HCT116 (cell line): ENCODE measurements at regions not wholly inside any gene's neighbourhood (a gene's known extent, or its start where the extent isn't known, plus 50 kb on each side); places are given as distances from the start of the nearest gene placed in this dataset.

Experiments used
- ATAC-seq: fragments of 200-7000 bp; cut with Tn5 transposase; 2 replicates; pipeline ENCODE4 v1.9.1; 2020; ENCODE audit warnings: mild to moderate bottlenecking, moderate library complexity
- BruUV-seq: library from RNA; stranded (reverse); fragments of 400-500 nt; replicated peaks from 2 replicates; lab custom pipeline; 2021; lab: Mats Ljungman, UMichigan
- CTCF ChIA-PET: fragments of 300-600 bp; sonication (Branson Sonifier 250); formaldehyde crosslinking; loops from one replicate; lab custom pipeline; 2021; ENCODE audit warnings: antibody characterized with exemption; lab: Charles Lee
- POLR2A ChIA-PET: fragments of 300-600, 350-600 bp; sonication (Branson Sonifier 250); formaldehyde crosslinking; loops from one replicate; lab custom pipeline; 2021; ENCODE audit warnings: antibody characterized with exemption; lab: Charles Lee
- RAD21 ChIA-PET, 2 experiments: fragments of 300-600 bp; sonication (Branson Sonifier 250); formaldehyde crosslinking; loops; one replicate each; lab custom pipeline; 2023; ENCODE audit warnings: low total read pairs in 2 of 2; ENCODE audit not compliant: uncharacterized antibody in 2 of 2, unreplicated experiment in 2 of 2, low non-redundant PET in 1 of 2; lab: Charles Lee
- DNase-seq: peaks from one replicate; pipeline ENCODE4 v3.0.0-alpha.2; 2010; ENCODE audit warnings: low read depth, low spot score
- H2AFZ ChIP-seq: fragments of 200-600 bp; shearing (Covaris generic), sonication (generic); 2 replicates; pipeline ENCODE4 v1.6.1; 2017; ENCODE audit warnings: low read depth, mixed run types, mixed read lengths, antibody characterized with exemption, low read length; ENCODE audit not compliant: poor library complexity, severe bottlenecking
- H3K27ac ChIP-seq: 2 replicates; pipeline ENCODE4 v1.5.1; 2012; ENCODE audit warnings: low read depth, low read length
- H3K27me3 ChIP-seq: fragments of 200-600 bp; sonication (generic); 2 replicates; pipeline ENCODE4 v1.6.1; 2016; ENCODE audit warnings: mixed run types, low read length, mixed read lengths; ENCODE audit not compliant: insufficient read depth
- H3K36me3 ChIP-seq, 2 experiments: fragments of 200-500 bp in 1 of 2; fragments of 200-600 bp in 1 of 2; sonication (Bioruptor generic) in 1 of 2; sonication (generic) in 1 of 2; 2 replicates each; pipeline versions ENCODE4 v1.5.1 to v1.6.1; 2014 to 2016; ENCODE audit warnings: low read length in 2 of 2, inconsistent platforms in 1 of 2, mixed read lengths in 1 of 2, mixed run types in 1 of 2; ENCODE audit not compliant: insufficient read depth in 2 of 2, control insufficient read depth in 1 of 2
- H3K4me1 ChIP-seq, 2 experiments: fragments of 200-600 bp in 1 of 2; sonication (generic) in 1 of 2; 2 replicates each; pipeline versions ENCODE4 v1.5.1 to v1.6.1; 2012 to 2017; ENCODE audit warnings: low read length in 2 of 2, inconsistent platforms in 1 of 2, mild to moderate bottlenecking in 1 of 2, mixed read lengths in 1 of 2, mixed run types in 1 of 2, moderate library complexity in 1 of 2; ENCODE audit not compliant: insufficient read depth in 2 of 2, control insufficient read depth in 1 of 2
- H3K4me2 ChIP-seq: fragments of 200-600 bp; sonication (generic); 2 replicates; pipeline ENCODE4 v1.6.1; 2017; ENCODE audit warnings: mixed run types, low read length, mixed read lengths
- H3K4me3 ChIP-seq, 2 experiments: fragments of 200-600 bp in 1 of 2; sonication (generic) in 1 of 2; replicated peaks in 1 of 2; 2 replicates each; pipeline ENCODE4 v1.5.1; 2011 to 2016; ENCODE audit warnings: low read length in 2 of 2, control low read depth in 1 of 2, low read depth in 1 of 2, mild to moderate bottlenecking in 1 of 2, mixed read lengths in 1 of 2, mixed run types in 1 of 2
- H3K79me2 ChIP-seq: fragments of 200-600 bp; sonication (generic); 2 replicates; pipeline ENCODE4 v1.6.1; 2017; ENCODE audit warnings: mild to moderate bottlenecking, mixed run types, low read length, moderate library complexity, mixed read lengths; ENCODE audit not compliant: insufficient read depth
- H3K9ac ChIP-seq: fragments of 200-600 bp; sonication (generic); 2 replicates; pipeline ENCODE4 v1.6.1; 2016; ENCODE audit warnings: low read length, mixed read lengths
- H3K9me2 ChIP-seq: fragments of 200-600 bp; sonication (generic), shearing (Covaris generic); 2 replicates; pipeline ENCODE4 v1.6.1; 2017; ENCODE audit warnings: mixed run types, mild to moderate bottlenecking, moderate library complexity; ENCODE audit not compliant: insufficient read depth
- H3K9me3 ChIP-seq, 2 experiments: fragments of 200-500 bp in 1 of 2; fragments of 200-600 bp in 1 of 2; sonication (Bioruptor generic) in 1 of 2; sonication (generic) in 1 of 2; 2 replicates each; pipeline ENCODE4 v1.6.1; 2014 to 2017; ENCODE audit warnings: low read length in 2 of 2, mixed read lengths in 2 of 2, inconsistent platforms in 1 of 2, low read depth in 1 of 2, mild to moderate bottlenecking in 1 of 2, mixed run types in 1 of 2, moderate library complexity in 1 of 2; ENCODE audit not compliant: control insufficient read depth in 1 of 2, insufficient read depth in 1 of 2
- H4K20me1 ChIP-seq: fragments of 200-600 bp; sonication (generic), shearing (Covaris generic); 2 replicates; pipeline ENCODE4 v1.6.1; 2017; ENCODE audit warnings: mixed run types, mild to moderate bottlenecking, moderate library complexity; ENCODE audit not compliant: insufficient read depth
- CBX3 ChIP-seq: IDR thresholded peaks from 2 replicates; pipeline ENCODE4 v1.6.1; 2012; ENCODE audit warnings: low read depth
- CEBPB ChIP-seq: IDR thresholded peaks from 2 replicates; pipeline ENCODE4 v1.6.1; 2012; ENCODE audit warnings: low read depth
- CTCF ChIP-seq, 3 experiments: fragments of 200-600 bp in 1 of 3; sonication (generic) in 1 of 3; IDR thresholded peaks in 2 of 3; conservative IDR thresholded peaks in 1 of 3; 2 replicates each; pipeline ENCODE4 v1.5.1; 2012 to 2017; ENCODE audit warnings: low read depth in 2 of 3, low read length in 2 of 3, antibody characterized with exemption in 1 of 3, borderline replicate concordance in 1 of 3, control low read depth in 1 of 3, mild to moderate bottlenecking in 1 of 3, mixed read lengths in 1 of 3, mixed run types in 1 of 3, moderate library complexity in 1 of 3; ENCODE audit not compliant: insufficient read depth in 1 of 3
- EGR1 ChIP-seq: IDR thresholded peaks from 2 replicates; pipeline ENCODE4 v1.6.1; 2012; ENCODE audit warnings: low read depth
- ELF1 ChIP-seq: IDR thresholded peaks from 2 replicates; pipeline ENCODE4 v1.6.1; 2012; ENCODE audit warnings: low read depth, borderline replicate concordance
- FOSL1 ChIP-seq: IDR thresholded peaks from 2 replicates; pipeline ENCODE4 v1.6.1; 2012; ENCODE audit warnings: low read depth
- MAX ChIP-seq: IDR thresholded peaks from 2 replicates; pipeline ENCODE4 v1.6.1; 2012
- POLR2A ChIP-seq: IDR thresholded peaks from 2 replicates; pipeline ENCODE4 v1.7.0; 2011; ENCODE audit warnings: borderline replicate concordance; ENCODE audit not compliant: insufficient read depth, insufficient read length; ENCODE audit errors: extremely low read depth
- RAD21 ChIP-seq: IDR thresholded peaks from 2 replicates; pipeline ENCODE4 v1.6.1; 2012; ENCODE audit warnings: low read depth, mild to moderate bottlenecking
- SRF ChIP-seq: IDR thresholded peaks from 2 replicates; pipeline ENCODE4 v1.6.1; 2012; ENCODE audit warnings: low read depth
- TCF7L2 ChIP-seq: IDR thresholded peaks from 2 replicates; pipeline ENCODE4 v1.7.0; 2011; ENCODE audit warnings: borderline replicate concordance, inconsistent platforms; ENCODE audit not compliant: insufficient read depth, insufficient read length; ENCODE audit errors: extremely low read depth
- YY1 ChIP-seq: IDR thresholded peaks from 2 replicates; pipeline ENCODE4 v1.6.1; 2011; ENCODE audit warnings: low read length, low read depth, moderate library complexity, mild to moderate bottlenecking; ENCODE audit not compliant: insufficient replicate concordance; ENCODE audit errors: extremely low read depth
- ZBTB33 ChIP-seq: IDR thresholded peaks from 2 replicates; pipeline ENCODE4 v1.6.1; 2011; ENCODE audit warnings: mild to moderate bottlenecking, low read length, moderate library complexity; ENCODE audit not compliant: insufficient replicate concordance; ENCODE audit errors: extremely low read depth
- intact Hi-C: fragments of 100-400 bp; cut with micrococcal nuclease; formaldehyde crosslinking; loops from 2 replicates; pipeline ENCODE4 v1.10.0; 2022

GRCh38 chr17:65294181-65294719, 157.1 kb downstream of the RGS9 start:
- H3K4me2 ChIP-seq = peak overlapping the region; percentile 33
- intact Hi-C loops = loop anchor here (1.0 to 10.0 kb wide), 5 partner anchors 262 to 1381 kb away; no protein-coding TSS in a partner anchor
- no peaks in the 10 kb centered on the region for H3K79me2 ChIP-seq
- no peak for TF ChIP-seq CEBPB
- no peak for TF ChIP-seq POLR2A
- peak; percentile 88 to 97 (median 96) for TF ChIP-seq CTCF (IDR thresholded peaks at IDR 0.05 in 2 of 3, conservative IDR thresholded peaks at IDR 0.05 in 1 of 3; ENCODE audit: borderline replicate concordance in 1 of 3, insufficient read depth in 1 of 3, low read depth in 2 of 3, low read length in 2 of 3)
- TF ChIP-seq MAX = no peak
- no peak for TF ChIP-seq ELF1
- TF ChIP-seq CBX3 = peak; percentile 67; the same call in 1 of the 2 replicates
- no peak for TF ChIP-seq YY1
- TF ChIP-seq ZBTB33 = no peak
- no peak for TF ChIP-seq FOSL1
- TF ChIP-seq EGR1 = no peak
- peak; percentile 98 for TF ChIP-seq RAD21
- no peak for TF ChIP-seq SRF
- TF ChIP-seq TCF7L2 = peak; percentile 29
- peak overlapping the region; percentile 85 for H2AFZ ChIP-seq
- no peaks in the 10 kb centered on the region for H4K20me1 ChIP-seq
- BruUV-seq = no TSS peak
- ChIA-PET RAD21 (interaction anchor here (0.5 to 1.7 kb wide), 6 partner anchors 63 to 871 kb away, joined by 3 to 11 read pairs (median 6); no protein-coding TSS in a partner anchor), CTCF (interaction anchor here (0.7 to 3.5 kb wide), 27 partner anchors 9 to 1380 kb away, joined by 3 to 50 read pairs (median 4); no protein-coding TSS in a partner anchor), POLR2A (no interaction called here)
- no peak overlapping the region for H3K27ac ChIP-seq
- no peaks in the 10 kb centered on the region for H3K27me3 ChIP-seq
- DNase-seq (peak; percentile 72), ATAC-seq (peak; percentile 100)
- H3K4me1 ChIP-seq = peaks cover 4 to 16% of the 10 kb centered on the region in 2 experiments; a peak in 3 of 4 replicates
- no peak overlapping the region for H3K4me3 ChIP-seq
- H3K9me3 ChIP-seq = no peaks in the 10 kb centered on the region
- H3K9ac ChIP-seq = no peak overlapping the region
- H3K9me2 ChIP-seq = no peaks in the 10 kb centered on the region
- no peaks in the 10 kb centered on the region for H3K36me3 ChIP-seq
